GM18909 (cell line): ENCODE measurements at regions not wholly inside any gene's neighbourhood (a gene's known extent, or its start where the extent isn't known, plus 50 kb on each side); places are given as distances from the start of the nearest gene placed in this dataset.

Experiments used
- ATAC-seq: cut with Tn5 transposase; IDR thresholded peaks from one replicate; pipeline ENCODE4 v1.9.1; 2021; ENCODE audit warnings: mild to moderate bottlenecking; ENCODE audit not compliant: unreplicated experiment, poor library complexity

DNA sequence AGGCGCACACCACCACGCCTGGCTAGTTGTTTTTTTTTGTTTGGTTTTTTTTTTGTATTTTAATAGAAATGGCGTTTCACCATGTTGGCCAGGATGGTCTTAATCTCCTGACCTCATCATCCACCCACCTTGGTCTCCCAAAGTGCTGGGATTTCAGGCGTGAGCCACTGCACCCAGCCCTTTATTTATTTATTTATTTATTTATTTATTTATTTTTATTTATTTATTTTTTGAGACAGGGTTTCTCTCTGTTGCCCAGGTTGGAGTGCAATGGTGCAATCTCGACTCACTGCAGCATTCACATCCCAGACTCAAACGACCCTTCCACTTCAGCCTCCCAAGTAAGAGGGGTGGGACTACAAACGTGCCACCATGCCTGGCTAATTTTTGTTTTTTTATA, 63.0 kb upstream of the ADAMTSL1 start:
- ATAC-seq, result no peak

DNA sequence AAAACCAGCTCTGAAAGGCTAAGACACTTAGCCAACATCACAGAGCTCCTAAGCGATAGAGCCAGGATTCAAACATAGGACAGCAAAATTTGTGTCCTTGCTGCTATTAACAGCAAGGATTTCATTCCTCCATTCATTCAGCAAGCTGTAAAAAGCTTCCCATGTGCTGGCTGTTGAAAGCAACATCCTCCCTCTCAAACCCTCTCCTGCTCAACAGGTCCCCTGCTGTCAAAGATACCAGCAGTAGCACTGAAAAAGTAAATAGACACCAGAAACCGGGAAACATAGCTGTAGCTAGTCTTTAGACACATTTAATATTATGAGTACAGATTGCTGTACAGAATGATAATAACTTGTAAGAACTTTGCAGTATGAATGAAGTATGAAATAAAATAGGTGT, 52.6 kb upstream of the ADAMTSL1 start:
- no peak for ATAC-seq

DNA sequence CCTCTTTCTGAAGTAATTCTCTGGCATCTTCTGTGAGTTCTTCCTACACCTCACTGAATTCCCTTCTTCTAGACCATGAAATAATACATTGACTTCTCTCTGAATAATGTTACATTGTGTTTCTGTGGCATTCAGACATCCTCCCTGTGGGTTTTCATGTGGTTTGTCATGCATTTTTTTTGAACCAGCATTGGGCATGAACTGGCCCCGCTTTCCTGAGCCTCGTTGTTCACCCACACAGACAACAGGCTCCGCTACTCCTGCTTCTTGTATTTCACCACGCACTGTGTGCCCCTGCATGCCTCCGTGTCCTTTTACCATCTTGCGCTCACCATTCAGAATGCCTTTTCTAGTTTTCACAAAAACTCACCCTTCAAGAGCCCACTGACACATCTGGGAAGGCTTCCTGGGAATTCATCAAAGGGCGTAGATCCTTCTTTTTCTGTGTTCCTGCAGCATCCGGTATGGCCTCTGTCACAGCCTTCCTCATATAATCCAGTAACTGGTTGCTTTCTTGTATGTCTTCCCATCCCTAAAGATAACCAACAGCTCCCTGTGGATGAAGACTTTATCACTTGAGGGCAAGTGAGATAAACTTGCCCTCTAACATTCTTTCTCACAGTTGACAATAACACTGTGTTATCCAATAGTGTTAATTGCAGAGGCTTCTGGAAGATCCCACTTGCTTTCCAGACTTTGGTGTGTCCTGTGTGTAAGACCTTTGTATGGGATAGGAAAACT, 51.5 kb upstream of the ADAMTSL1 start:
- no peak for ATAC-seq

DNA sequence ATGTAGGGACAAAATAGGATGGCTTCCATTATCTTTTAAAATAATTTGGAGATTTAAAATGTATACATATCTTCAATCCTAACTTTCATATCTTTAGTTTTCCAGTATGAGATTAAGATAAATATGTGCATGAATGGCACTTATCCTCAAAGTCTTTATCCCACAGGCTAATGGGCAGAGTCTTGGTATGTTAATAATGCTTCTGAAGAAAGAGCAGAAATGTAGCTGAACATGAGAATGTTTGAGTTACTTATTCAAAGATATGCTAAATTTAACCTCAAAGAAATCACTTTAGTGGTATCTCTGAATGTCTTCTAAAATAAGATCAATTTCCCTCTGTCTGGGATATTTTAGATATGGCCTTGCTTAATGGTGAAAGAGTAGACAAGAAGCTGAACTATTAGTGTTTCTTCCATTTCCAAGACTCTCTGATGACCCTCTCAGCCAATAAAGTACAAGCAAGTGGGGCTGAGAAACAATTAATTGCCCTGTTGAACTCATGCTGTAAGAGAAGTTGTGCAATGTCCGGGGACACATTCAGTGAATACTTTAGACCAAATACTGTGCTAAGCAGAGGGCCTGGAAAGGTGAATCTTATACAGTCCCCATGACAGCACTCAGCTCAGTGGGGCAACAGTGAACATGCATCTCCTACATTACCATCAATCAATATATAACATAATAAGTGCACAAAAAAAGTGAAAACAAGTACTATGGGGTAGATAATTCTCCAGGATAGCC, 50.0 kb upstream of the ADAMTSL1 start:
- ATAC-seq, result no peak
